ENCODE measurements at regions not wholly inside any gene's neighbourhood (a gene's known extent, or its start where the extent isn't known, plus 50 kb on each side); places are given as distances from the start of the nearest gene placed in this dataset.

DNA sequence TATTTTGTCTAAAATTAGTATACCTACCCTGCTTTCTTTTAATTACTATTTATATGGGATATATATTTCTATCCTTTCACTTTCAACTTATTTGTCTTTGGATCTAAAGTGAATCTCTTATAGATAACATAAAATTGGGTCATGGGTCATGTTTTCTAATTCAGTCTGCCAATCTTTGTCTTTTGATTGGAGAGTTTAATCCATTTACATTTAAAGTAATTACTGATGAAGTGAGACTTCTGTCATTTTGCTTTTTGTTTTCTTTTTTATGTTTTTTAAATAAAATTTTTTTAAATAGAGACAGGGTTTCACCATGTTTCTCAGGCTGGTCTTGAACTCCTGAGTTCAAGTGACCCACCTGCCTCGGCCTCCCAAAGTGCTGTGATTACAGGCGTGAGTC is 50.5 kb upstream of the PRDM1 start:
- no peak for DNase-seq

DNA sequence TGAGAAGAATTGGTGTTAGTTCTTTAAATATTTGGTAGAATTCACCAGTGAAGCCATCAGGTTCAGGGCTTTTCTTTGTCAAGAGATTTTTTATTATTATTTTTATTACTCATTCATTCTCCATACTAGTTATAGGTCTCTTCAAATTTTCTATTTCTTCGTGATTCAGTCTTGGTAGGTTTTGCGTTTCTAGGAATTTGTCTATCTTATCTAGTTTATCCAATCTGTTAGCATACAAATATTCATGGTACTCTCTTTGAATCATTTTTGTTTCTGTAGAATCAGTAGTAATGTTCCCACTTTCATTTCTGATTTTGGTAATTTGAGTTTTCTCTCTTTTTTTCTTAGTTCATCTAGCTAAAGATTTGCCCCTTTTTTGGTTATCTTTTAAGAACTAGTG is 52.3 kb upstream of the PRDM1 start:
- DNase-seq: no peak

DNA sequence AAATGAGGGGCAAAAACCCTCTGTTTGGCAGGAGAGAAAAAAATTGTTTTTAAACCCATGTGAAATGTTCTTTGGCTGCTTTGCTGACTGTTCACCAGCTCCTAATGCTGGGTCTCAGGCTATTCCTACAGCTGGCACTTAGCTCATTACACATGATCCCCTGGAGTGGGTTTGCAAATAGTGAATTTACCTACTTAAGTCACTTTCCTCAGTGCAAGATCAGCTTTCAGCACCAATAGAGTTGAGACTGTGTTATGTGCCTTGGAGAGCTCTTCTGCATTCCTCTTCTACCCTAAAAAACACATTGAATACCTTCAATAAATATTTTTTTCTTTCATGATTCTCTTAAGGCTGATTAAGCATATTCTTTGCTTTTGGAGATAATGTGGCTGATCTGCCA is 58.4 kb upstream of the PRDM1 start:
- no peak for DNase-seq

DNA sequence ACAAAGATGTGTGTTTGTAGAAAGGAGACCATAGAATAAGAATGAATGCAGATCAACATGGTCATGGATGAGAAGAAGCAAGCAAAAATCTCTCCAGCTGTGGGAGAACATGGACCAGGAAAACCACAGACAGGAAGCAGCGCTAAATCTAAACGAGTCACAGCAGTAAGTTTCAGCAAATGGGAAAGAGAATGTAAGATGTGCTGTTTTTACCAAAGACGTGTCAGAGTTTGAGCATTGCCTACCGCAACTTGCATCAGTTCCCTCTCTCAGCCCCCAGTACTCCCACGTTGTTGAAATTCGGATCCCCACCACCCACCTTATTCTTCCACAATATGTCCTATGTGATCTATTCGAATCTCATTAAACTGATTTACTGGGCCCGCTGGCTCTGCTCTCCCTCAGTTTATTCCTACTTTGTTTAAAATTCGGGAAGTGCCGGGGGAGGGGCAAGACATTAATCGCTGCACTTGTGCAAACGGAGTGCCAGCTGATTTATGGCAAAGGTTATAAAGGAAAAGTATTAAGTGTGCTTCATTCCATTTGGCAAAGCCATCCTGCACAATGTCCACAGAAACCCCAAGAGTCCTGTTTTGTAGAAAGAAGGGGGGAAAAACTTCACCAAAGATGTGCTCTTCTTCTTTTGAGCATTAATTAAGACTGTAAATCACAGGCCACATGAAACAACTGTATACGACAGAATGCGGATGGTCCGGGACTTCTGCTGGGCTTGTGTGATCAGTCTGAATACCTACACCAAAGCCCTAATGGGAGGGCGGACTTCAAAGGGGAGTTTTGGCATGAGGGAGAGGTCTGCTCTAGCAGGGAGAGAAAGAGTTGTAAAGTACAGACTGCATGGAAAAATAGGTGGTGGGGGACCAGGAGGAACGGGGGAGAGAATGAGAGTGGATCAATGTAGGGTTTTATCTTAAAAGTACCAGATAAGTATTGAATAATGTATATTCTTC is 59.1 kb upstream of the PRDM1 start:
- no peak for DNase-seq

DNA sequence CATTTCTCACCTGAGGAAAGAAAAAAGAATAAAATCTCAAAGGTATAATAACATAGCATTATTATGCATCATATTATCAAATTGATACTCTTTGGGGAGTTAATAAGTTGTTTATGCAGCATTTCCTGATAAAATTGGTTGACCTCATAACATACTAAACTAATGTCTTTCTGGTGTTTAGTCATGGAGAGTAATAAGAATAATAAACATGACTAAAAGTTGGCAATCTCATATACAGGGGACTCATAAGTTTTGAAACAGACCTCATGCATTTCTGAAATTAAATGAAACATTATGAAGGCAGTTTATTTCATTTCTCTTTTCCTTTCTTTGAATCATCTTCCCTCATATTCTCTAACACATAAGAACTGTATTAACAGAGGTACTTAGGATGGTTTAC is 60.5 kb upstream of the PRDM1 start:
- no peak for DNase-seq

DNA sequence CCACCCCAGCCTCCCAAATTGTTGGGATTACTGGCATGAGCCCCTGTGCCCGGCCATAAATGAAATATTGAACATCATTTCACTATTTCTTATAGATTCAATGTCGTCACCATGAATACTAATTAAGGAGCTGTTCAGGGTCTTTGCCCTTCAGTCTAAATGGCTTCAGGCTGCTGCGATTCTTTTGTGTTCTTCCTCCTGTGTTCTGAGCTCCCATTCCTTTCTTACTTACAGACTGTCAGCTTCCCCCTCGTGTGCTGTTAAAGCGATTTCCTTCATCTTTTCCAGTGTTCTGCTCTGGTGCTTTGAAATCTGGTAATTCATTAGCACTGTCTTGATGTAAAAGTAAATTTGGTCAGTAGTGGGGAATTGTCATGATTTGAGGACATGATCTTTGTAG is 63.3 kb upstream of the PRDM1 start:
- no peak for DNase-seq

DNA sequence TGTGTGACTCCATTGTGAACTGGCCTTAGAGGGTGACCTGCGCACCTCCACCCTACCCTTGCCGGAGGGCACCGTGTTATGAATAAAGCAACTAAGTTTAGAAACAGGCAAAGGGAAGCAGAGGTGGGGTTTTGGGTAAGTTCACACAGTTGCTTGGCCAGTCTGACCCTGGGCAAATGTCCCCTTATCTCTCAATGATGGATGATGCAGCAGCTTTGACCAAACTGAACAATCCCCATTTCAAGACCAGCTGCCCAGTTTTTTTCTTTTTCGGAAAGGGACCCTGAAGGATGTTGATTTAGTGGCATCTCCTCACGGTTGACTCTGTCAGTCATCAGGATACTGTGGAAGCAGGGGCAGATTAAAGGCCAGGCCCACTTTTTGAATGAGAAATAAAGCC is 68.7 kb upstream of the PRDM1 start:
- DNase-seq: no peak

DNA sequence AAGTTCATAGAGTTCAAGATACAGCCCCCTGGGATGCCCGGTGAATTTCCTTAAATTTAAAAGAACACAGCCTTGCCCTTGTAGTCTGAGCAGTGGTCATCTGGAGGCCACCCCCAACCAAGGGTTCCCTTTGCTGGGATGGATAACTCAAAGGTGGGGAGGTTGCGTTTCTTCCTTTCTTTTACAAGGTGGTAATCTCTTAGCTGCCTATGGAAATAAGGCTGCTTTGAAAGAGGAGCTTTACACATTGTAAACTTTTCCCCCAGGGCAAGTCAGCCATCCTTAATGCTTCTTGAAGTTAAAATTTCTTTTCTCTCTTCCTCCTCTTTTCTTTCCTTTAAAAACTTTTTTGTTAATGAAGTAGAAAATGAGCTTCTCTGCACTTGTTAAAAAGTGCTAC is 71.2 kb upstream of the PRDM1 start:
- DNase-seq: no peak

DNA sequence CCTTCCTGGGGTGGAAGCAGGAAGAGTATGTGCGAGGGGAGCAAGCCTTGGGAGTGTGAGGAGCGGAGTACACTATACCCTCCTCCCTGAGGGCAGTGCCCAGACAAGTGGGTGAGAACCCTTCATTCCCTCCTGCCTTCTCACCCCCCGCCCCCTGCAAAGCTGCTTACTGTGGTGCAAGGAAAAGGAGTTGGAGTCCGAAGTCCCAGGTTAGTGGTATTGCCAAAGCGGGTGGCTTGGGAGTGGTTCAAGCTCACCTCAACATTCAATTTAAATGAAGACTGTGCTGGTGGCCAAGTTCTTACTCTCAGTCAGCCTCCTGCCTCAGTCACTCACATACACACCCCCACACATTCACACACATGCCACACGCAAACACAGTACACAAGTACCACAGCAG is 74.7 kb upstream of the PRDM1 start:
- DNase-seq: no peak

DNA sequence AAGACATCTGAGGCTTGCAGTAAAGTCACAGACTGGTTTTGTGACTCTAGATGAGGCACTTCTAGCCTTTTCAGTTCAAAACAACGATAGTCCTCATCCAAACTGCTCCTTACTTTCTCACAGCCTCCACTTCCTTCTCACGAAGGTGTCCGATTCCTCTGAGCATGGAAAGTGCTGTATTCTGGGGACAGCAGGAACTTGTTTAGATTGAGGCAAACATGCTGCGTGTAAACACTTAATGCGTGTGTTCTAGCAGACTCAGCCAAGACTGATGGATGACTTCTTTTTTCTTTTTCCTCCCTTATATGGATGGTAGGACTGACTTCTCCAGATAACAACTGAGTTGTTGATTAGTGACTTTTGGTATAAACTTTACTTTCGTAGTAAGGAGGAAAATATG is 80.2 kb upstream of the PRDM1 start:
- no peak for DNase-seq

DNA sequence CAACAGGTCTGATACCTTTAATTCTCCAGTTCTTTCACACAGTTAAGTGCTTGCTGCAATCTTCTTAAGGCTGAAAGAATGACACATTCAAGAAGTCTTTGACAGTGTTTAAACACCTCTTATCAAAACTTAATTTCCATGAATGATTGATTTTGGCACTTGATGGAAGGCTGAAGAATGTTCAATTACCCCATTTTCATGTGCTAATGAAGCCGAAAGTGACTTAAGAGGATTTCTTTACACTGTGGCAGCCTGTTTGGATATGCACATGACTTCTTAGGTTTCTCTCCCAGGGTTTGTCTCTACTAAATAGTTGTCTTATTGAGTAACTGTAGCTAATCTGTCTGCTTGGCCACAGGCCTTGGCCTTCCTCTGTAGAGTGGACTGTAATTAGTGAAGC is 81.1 kb upstream of the PRDM1 start:
- DNase-seq: no peak

DNA sequence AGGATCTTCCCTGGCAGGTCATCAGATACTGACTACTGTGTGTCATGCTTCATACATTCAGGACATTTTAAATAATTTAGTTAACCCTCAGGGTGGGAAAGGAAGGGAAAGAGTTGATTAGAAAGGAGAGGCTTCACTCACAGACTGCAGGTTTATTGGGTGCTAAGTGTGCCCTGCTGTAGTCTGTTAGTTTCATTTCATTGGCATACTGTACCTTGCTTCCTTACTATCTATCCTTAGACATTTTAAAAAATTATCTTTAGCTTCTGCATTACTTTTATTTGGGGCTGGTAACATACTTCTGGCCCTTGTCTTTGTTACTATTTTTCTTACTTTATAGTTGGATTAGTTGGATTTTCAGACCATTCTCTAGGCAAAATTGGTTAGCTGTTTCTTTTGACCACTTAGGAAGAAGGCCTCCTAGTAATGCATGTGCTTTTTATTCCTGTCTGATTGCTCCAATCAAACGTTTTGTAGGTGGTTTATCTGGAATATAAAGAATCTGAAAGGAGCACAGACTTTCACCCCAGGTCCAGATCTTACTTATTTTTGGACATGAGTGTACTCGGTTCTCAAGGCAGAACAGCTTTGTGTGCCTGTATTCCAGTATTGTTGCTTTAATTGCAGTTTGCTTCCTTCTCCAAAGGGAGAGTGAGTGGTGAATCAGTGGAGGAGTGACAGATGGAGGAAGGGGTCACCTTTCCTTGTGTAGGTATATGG is 82.7 kb upstream of the PRDM1 start:
- DNase-seq: no peak

DNA sequence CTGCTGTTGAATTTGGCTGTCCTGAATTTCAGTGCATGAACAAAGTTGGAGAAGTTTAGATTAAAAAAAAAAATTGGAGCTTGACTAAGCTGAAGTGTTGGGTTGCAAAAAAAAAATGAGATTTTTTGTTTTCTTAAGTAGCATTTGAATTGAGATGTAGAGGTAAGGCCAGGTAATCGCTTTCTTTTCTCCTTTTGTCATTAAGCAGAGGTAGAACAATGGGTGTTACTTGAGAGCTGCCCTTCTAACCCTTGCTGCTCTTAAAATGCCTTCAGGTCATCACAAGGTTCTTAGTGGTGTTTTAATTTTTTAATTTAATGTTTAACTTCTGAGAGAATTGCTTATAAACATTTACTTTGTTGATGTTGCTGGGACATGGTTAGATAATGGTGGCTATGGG is 84.1 kb upstream of the PRDM1 start:
- no peak for DNase-seq

DNA sequence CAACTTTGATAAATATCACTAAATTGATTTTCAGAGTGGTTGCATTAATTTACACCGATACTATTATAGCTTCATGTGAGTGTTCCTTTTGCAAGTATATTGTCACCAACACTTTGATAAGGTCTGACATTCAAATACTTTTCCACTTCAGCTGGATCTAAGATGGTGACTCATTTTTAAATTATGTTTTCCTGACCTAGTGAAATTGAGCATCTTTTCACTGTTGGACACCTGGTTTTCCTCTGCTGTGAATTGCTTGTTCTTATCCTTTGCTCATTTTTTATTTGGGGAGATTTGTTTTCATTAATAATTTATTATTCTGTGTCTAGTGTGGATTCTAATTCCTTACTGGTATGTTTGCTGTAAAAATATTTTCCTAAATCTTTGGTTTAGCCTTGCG is 85.2 kb upstream of the PRDM1 start:
- DNase-seq: no peak

DNA sequence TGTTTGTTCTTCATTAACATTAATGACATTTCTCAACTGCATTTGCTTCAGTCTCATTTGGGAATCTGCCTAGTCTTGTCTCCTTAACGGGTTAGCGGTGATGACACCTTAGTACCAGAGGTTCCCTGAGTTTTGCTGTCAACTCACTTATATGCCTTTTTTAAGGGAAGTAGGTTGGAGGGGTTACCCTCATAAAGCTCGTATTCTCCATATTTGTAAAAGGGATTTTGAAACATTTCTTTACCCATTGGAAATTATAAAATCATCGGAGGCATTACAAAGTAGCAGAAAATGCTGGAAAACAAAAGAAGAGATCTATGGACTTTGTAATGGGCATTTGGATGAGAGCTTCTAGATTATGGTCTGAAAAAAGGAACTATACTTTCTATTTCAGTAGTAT is 88.7 kb upstream of the PRDM1 start:
- no peak for DNase-seq

DNA sequence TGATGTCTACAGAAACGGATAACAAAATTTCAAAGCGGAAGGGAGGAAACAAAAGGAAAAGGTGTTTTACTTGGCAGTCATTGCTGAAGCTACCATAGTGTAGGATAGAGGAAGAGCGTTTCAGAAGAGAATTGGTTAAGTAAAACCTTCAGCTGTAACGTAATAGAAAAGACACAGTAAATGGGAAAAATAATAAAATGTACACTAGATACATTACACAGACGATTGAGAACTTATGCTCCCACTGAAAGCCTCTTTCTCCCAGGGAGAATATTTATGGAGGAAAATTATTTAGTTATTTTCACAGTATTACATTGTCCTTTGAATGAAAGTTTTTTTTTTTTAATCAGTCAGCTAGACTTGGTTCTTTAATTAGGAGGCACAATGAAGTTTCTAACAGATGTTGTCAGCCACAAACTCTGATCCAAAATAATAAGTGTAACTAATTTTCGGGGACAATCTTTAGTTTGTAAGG is 90.7 kb upstream of the PRDM1 start:
- no peak for DNase-seq

DNA sequence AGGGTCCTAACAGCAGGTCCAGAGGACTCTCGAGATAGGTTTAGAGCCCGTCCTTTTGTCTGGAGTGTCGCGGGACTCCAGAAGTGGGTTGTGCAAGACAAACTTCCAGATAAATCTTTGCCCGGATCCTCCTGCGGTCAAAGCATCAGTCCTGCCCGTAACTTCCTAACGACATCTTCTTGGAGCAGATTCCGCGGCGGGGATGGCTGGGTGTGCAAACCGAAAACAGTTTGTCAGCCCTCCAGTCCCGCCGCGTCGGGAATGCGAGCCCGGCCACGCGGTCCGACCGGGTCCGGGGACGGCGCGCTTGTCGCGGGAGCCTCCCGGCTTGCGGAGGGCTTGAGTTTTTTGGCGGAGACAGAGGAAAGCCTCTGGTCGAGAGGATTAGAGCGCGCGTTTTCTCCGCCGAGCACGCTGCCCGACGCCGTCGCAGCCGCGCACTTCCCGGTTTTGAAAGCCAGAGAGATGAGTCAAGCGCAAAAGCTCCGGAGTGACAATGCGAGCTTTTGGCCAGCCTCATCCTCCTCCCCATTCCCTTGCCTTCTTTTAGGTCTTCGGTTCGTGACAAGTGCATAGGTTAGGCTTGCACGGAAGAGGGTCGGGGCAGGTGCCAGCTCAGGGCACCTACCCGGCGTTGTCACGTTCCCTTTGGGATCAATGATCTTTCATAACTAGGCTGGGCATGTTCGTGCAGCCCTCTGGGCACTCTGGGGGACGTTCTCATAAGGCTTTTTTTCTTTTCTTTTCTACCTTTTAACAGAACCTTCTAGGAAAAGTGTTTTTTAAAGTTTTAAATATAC is 91.3 kb upstream of the PRDM1 start:
- peak; percentile 66 for DNase-seq

DNA sequence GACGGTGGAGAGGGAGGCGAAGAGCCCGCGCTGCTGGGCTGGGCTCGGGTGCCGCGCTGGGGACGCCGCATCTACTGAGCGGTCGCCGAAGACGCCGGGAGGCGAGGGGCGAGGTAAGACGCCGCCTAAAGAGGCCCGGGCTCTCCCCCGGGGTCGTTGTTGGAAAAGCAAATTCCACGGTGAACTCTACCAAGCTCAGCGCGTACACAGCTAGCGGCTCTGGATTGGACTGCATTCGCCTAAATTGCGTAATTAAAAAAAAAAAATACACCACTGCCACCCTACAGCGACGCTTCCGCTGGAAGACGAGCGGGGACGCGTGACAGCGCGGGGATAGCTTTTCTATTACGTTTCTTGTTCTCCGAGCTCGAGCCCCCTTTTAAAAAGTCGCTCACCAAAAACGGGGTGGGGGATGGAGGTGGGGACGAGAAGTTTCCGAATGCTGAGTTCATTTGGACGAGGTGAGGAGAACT is 92.0 kb upstream of the PRDM1 start:
- peak; percentile 50 for DNase-seq

DNA sequence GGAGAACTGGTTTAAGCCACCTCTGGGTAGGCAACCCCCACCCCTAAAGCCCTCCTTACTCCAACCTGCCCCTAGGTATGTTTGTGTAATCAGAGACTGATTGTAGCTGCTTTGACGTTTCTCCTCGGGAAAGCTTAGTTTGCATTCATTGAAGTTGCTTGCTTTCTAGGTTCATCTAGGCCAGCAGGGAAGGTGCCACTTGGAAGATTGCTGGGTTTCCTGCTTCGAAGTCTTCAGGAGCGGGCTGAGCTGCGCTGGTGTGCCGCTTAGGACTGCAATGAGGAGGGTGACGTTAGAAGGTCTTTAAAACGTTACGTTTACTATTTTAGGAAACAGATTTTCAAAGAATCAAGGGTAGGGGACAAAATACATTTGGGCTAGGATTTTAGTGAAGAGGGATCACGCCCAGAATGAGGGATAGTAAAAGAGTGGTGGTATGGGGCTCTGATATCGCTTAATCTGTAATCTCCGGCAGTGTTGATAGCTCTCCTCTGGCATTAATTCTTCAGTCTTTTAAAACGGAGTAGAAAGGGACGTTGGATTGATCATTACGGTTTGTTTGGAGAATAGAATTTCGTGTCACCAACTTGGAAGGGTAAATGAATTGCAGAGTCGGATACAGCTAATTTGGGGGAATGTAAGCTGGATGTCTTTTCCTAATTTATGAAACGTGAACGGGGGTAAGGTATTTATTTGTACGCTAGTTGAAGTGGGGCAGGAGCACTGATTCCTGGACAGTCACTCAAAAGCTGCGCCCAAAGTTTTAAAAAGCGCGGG is 92.6 kb upstream of the PRDM1 start:
- DNase-seq: no peak

DNA sequence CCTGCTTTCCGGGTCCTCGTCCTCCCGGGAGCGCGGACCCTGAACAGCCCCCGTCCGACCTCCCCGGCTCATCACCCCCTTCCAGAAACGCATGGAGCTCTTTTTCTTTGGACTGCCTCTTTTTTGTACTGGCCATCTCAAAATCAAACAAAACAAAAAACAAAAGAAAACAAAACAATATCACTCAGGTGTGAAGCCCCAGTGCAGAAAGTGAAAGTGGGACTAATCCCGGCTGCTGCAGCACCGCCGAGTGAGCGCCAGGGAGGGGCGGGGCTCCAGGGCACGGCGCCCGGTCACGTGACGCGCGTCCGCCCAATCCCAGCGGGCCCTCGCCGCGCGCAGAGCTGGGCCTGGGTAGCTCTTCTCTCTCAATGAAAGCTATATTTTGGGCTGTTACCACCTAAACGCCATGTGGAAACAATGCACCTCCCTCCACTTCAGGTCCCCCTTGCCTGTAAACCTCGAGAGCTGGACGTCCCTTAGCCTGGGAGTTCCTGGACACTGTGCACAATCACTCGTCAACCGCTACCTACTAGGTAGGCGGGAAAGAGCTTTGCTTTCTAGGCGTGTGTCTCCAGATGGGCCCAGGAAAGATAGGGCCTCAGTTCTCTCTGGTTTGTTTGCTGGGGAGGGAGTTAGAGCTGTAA is 93.7 kb upstream of the PRDM1 start:
- DNase-seq: peak; percentile 86

Measured in tongue (tissue), 1 donor.